Tibial artery (tissue), 4 donors: ENCODE measurements at regions not wholly inside any gene's neighbourhood (a gene's known extent, or its start where the extent isn't known, plus 50 kb on each side); places are given as distances from the start of the nearest gene placed in this dataset.

Experiments
- DNase-seq, 2 donors: peaks; one replicate each; pipeline ENCODE4 v3.0.0-alpha.2; 2019
- H3K27ac ChIP-seq, 2 donors: fragments of 200-600 bp; sonication (generic) in 1 of 2; 1 replicate in 1 of 2; 2 replicates in 1 of 2; pipeline ENCODE4 v1.5.1; 2018 to 2019; ENCODE audit warnings: mild to moderate bottlenecking in 1 of 2
- H3K27me3 ChIP-seq, 2 donors: fragments of 200-600 bp; sonication (generic) in 1 of 2; one replicate each; pipeline versions ENCODE4 v1.5.1 to v1.6.0; 2016 to 2019
- H3K36me3 ChIP-seq, 3 donors: fragments of 200-600 bp; sonication (generic) in 2 of 3; one replicate each; pipeline ENCODE4 v1.5.1; 2016 to 2019; ENCODE audit warnings: mild to moderate bottlenecking in 2 of 3
- H3K4me1 ChIP-seq, 4 donors: fragments of 200-600 bp; sonication (generic) in 2 of 4; 1 replicate in 3 of 4; 2 replicates in 1 of 4; pipeline ENCODE4 v1.5.1; 2016 to 2019
- H3K4me3 ChIP-seq, 2 donors: fragments of 200-600 bp; sonication (generic) in 1 of 2; 1 replicate in 1 of 2; 2 replicates in 1 of 2; pipeline ENCODE4 v1.5.1; 2018 to 2019; ENCODE audit warnings: mild to moderate bottlenecking in 2 of 2
- H3K9me3 ChIP-seq, 3 donors: fragments of 200-600 bp; sonication (generic) in 1 of 3; one replicate each; pipeline ENCODE4 v1.5.1; 2016 to 2019
- CTCF ChIP-seq, 2 experiments: fragments of 200-600 bp in 1 of 2; fragments of 450-650 bp in 1 of 2; IDR thresholded peaks; one replicate each; pipeline ENCODE4 v1.5.1; 2017 to 2019; ENCODE audit warnings: antibody characterized with exemption in 2 of 2, mild to moderate bottlenecking in 1 of 2, moderate library complexity in 1 of 2
- intact Hi-C: fragments of 100-400 bp; cut with DNase I; formaldehyde crosslinking; loops from one replicate; pipeline ENCODE4 v1.15.0; 2023; ENCODE audit warnings: low total_unique reads

DNA sequence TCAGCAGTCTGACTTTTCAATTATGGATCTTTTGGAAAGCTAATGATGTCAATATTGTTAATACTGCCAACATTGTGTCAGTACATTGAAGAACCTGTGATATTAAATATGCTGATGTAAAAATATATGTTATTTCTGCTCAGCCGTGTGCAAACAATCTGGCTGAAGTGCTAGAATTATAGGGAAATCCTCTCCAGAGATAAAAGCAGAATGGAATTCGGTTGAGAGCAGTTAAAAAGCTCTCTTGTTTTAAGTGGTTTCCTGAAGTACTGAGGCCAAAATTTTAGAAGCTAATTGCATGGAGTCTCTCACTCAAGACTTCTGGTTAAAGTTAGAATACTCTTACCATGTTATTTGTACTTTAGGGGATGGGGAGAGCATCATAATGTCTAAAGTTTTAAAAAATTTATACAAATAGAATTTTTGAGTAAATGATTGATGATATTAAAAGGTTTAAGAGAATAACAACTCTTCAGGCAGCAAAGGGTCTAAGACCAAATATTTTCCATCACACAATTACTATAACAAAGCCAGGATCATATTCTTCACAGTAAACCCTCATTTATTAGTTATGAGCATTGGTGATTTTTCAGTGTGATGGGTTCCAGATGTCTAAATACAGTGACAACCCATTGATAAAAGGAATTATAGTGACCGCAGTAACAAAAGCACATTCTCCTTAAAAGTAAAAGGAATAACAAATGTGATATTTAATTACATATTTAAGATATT lies 834.2 kb upstream of the CXADR start:
- DNase-seq: no peak
- Histone ChIP-seq H3K4me3 (no peak overlapping the region), H3K27ac (no peak overlapping the region), H3K27me3 (no peaks in the 10 kb centered on the region), H3K36me3 (no peaks in the 10 kb centered on the region), H3K9me3 (no peaks in the 10 kb centered on the region), H3K4me1 (no peaks in the 10 kb centered on the region)
- no peak for TF ChIP-seq CTCF (IDR thresholded peaks at IDR 0.05)
- intact Hi-C loops: no loop called here

- no peaks in the 10 kb centered on the region for H3K4me1 ChIP-seq
- no peak overlapping the region for H3K27ac ChIP-seq
- no peaks in the 10 kb centered on the region for H3K27me3 ChIP-seq
- intact Hi-C loops: no loop called here
- no peak overlapping the region for H3K4me3 ChIP-seq
- no peak for TF ChIP-seq CTCF (IDR thresholded peaks at IDR 0.05)
- H3K36me3 ChIP-seq: no peaks in the 10 kb centered on the region
- no peak for DNase-seq
- peaks cover 0 to 10% (median 0%) of the 10 kb centered on the region in 3 donors for H3K9me3 ChIP-seq
These were observed 817.8 kb upstream of the CXADR start for GRCh38 chr21:16695074-16695473.

DNA sequence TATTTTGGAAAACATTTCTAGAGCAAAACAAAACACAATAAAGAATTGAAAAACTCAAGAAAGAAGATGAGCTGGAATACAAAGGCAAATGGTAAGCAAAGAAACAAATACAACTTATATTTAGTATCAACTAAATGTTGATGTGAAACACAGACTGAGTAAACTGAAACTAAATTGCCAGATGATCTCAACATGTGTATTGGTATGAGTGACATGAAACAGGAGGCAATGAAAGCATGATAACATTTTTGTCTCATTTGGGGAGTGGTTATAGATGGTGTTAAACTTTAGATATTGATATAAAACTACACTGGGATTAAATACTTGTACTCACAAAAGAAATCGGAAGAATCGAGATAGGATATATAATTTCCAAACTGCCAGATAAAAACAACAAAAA lies 805.6 kb upstream of the CXADR start:
- Histone ChIP-seq H3K9me3 (no peaks in the 10 kb centered on the region), H3K4me1 (no peaks in the 10 kb centered on the region), H3K27me3 (no peaks in the 10 kb centered on the region), H3K36me3 (no peaks in the 10 kb centered on the region), H3K27ac (no peak overlapping the region), H3K4me3 (no peak overlapping the region)
- intact Hi-C loops: no loop called here
- TF ChIP-seq CTCF (IDR thresholded peaks at IDR 0.05): no peak
- DNase-seq: no peak

DNA sequence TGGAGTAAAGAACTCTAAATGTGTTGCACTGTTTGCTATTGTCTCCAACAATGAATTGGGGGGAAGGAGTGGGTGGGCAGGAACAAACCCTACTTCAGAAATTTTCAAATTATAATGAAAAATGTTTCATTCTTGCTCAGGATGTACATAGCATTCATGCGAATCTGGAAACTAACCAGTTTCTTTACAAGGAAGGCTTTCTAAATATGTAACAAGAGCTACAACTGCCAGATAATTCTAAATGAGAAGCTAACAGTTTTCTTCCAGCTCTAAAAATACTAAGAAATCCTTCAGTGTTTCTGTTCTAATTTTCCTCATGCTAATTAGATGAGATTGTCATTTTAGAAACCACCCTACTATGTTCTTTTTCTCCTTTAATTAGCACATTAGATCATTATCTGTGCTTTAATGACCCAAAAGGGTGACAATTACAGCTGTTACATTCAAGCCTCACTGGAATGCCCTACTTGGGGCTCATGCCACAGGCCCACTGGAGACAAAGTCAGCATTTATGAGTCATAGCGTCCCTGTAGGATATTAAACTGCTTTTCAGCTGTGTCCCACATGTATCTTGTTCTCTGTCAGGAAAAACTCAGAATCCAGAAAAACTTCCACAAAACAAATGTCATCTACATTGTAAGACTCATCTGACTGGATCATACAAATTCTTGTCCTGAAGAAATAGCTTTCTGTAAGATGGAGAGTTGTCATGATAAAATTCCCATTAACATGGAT lies 804.6 kb upstream of the CXADR start:
- Histone ChIP-seq H3K9me3 (no peaks in the 10 kb centered on the region), H3K36me3 (no peaks in the 10 kb centered on the region), H3K4me1 (no peaks in the 10 kb centered on the region), H3K27me3 (no peaks in the 10 kb centered on the region), H3K27ac (no peak overlapping the region), H3K4me3 (no peak overlapping the region)
- intact Hi-C loops: no loop called here
- DNase-seq: no peak
- TF ChIP-seq CTCF (IDR thresholded peaks at IDR 0.05): no peak

DNA sequence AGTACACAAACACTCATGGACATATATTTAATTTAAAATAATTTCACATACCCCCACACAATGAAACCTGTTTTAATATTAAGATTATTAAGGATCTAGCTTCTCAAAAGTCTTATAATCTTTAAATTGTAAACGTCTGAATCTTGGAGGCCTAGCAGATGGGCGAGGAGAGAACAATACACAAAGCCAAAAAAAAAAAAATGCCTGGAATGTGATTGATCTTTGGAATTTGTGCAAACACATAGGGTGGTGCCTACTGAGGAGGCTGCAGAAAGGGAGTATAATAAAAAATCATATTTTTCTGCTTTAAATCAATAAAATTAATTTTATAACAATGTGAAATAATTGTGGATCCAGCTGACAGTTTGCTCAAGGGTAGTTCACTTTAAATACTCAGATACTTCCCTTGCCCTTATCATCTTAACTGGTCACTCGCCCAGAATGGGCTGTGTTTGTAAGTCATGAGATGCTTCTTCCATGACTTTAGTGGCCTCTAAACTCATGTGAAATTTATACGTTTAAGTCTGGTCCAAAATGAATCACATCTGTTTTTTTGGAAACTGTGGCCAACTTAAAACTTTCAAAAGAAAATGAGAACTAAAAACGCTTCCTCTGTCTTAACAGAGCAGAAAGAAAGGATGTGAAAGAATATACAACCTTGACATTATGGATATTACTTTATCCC lies 802.8 kb upstream of the CXADR start:
- intact Hi-C loops: no loop called here
- no peak for DNase-seq
- no peaks in the 10 kb centered on the region for H3K4me1 ChIP-seq
- no peaks in the 10 kb centered on the region for H3K27me3 ChIP-seq
- H3K9me3 ChIP-seq: no peaks in the 10 kb centered on the region
- H3K36me3 ChIP-seq: no peaks in the 10 kb centered on the region
- no peak overlapping the region for H3K27ac ChIP-seq
- no peak for TF ChIP-seq CTCF (IDR thresholded peaks at IDR 0.05)
- no peak overlapping the region for H3K4me3 ChIP-seq
